HCT116 (cell line): ENCODE measurements at regions not wholly inside any gene's neighbourhood (a gene's known extent, or its start where the extent isn't known, plus 50 kb on each side); places are given as distances from the start of the nearest gene placed in this dataset.

ENCODE experiments used
- ATAC-seq: fragments of 200-7000 bp; cut with Tn5 transposase; 2 replicates; pipeline ENCODE4 v1.9.1; 2020; ENCODE audit warnings: mild to moderate bottlenecking, moderate library complexity
- BruUV-seq: library from RNA; stranded (reverse); fragments of 400-500 nt; replicated peaks from 2 replicates; lab custom pipeline; 2021; lab: Mats Ljungman, UMichigan
- CTCF ChIA-PET: fragments of 300-600 bp; sonication (Branson Sonifier 250); formaldehyde crosslinking; loops from one replicate; lab custom pipeline; 2021; ENCODE audit warnings: antibody characterized with exemption; lab: Charles Lee
- POLR2A ChIA-PET: fragments of 300-600, 350-600 bp; sonication (Branson Sonifier 250); formaldehyde crosslinking; loops from one replicate; lab custom pipeline; 2021; ENCODE audit warnings: antibody characterized with exemption; lab: Charles Lee
- RAD21 ChIA-PET, 2 experiments: fragments of 300-600 bp; sonication (Branson Sonifier 250); formaldehyde crosslinking; loops; one replicate each; lab custom pipeline; 2023; ENCODE audit warnings: low total read pairs in 2 of 2; ENCODE audit not compliant: uncharacterized antibody in 2 of 2, unreplicated experiment in 2 of 2, low non-redundant PET in 1 of 2; lab: Charles Lee
- DNase-seq: peaks from one replicate; pipeline ENCODE4 v3.0.0-alpha.2; 2010; ENCODE audit warnings: low read depth, low spot score
- H2AFZ ChIP-seq: fragments of 200-600 bp; shearing (Covaris generic), sonication (generic); 2 replicates; pipeline ENCODE4 v1.6.1; 2017; ENCODE audit warnings: low read depth, mixed run types, mixed read lengths, antibody characterized with exemption, low read length; ENCODE audit not compliant: poor library complexity, severe bottlenecking
- H3K27ac ChIP-seq: 2 replicates; pipeline ENCODE4 v1.5.1; 2012; ENCODE audit warnings: low read depth, low read length
- H3K27me3 ChIP-seq: fragments of 200-600 bp; sonication (generic); 2 replicates; pipeline ENCODE4 v1.6.1; 2016; ENCODE audit warnings: mixed run types, low read length, mixed read lengths; ENCODE audit not compliant: insufficient read depth
- H3K36me3 ChIP-seq, 2 experiments: fragments of 200-500 bp in 1 of 2; fragments of 200-600 bp in 1 of 2; sonication (Bioruptor generic) in 1 of 2; sonication (generic) in 1 of 2; 2 replicates each; pipeline versions ENCODE4 v1.5.1 to v1.6.1; 2014 to 2016; ENCODE audit warnings: low read length in 2 of 2, inconsistent platforms in 1 of 2, mixed read lengths in 1 of 2, mixed run types in 1 of 2; ENCODE audit not compliant: insufficient read depth in 2 of 2, control insufficient read depth in 1 of 2
- H3K4me1 ChIP-seq, 2 experiments: fragments of 200-600 bp in 1 of 2; sonication (generic) in 1 of 2; 2 replicates each; pipeline versions ENCODE4 v1.5.1 to v1.6.1; 2012 to 2017; ENCODE audit warnings: low read length in 2 of 2, inconsistent platforms in 1 of 2, mild to moderate bottlenecking in 1 of 2, mixed read lengths in 1 of 2, mixed run types in 1 of 2, moderate library complexity in 1 of 2; ENCODE audit not compliant: insufficient read depth in 2 of 2, control insufficient read depth in 1 of 2
- H3K4me2 ChIP-seq: fragments of 200-600 bp; sonication (generic); 2 replicates; pipeline ENCODE4 v1.6.1; 2017; ENCODE audit warnings: mixed run types, low read length, mixed read lengths
- H3K4me3 ChIP-seq, 2 experiments: fragments of 200-600 bp in 1 of 2; sonication (generic) in 1 of 2; replicated peaks in 1 of 2; 2 replicates each; pipeline ENCODE4 v1.5.1; 2011 to 2016; ENCODE audit warnings: low read length in 2 of 2, control low read depth in 1 of 2, low read depth in 1 of 2, mild to moderate bottlenecking in 1 of 2, mixed read lengths in 1 of 2, mixed run types in 1 of 2
- H3K79me2 ChIP-seq: fragments of 200-600 bp; sonication (generic); 2 replicates; pipeline ENCODE4 v1.6.1; 2017; ENCODE audit warnings: mild to moderate bottlenecking, mixed run types, low read length, moderate library complexity, mixed read lengths; ENCODE audit not compliant: insufficient read depth
- H3K9ac ChIP-seq: fragments of 200-600 bp; sonication (generic); 2 replicates; pipeline ENCODE4 v1.6.1; 2016; ENCODE audit warnings: low read length, mixed read lengths
- H3K9me2 ChIP-seq: fragments of 200-600 bp; sonication (generic), shearing (Covaris generic); 2 replicates; pipeline ENCODE4 v1.6.1; 2017; ENCODE audit warnings: mixed run types, mild to moderate bottlenecking, moderate library complexity; ENCODE audit not compliant: insufficient read depth
- H3K9me3 ChIP-seq, 2 experiments: fragments of 200-500 bp in 1 of 2; fragments of 200-600 bp in 1 of 2; sonication (Bioruptor generic) in 1 of 2; sonication (generic) in 1 of 2; 2 replicates each; pipeline ENCODE4 v1.6.1; 2014 to 2017; ENCODE audit warnings: low read length in 2 of 2, mixed read lengths in 2 of 2, inconsistent platforms in 1 of 2, low read depth in 1 of 2, mild to moderate bottlenecking in 1 of 2, mixed run types in 1 of 2, moderate library complexity in 1 of 2; ENCODE audit not compliant: control insufficient read depth in 1 of 2, insufficient read depth in 1 of 2
- H4K20me1 ChIP-seq: fragments of 200-600 bp; sonication (generic), shearing (Covaris generic); 2 replicates; pipeline ENCODE4 v1.6.1; 2017; ENCODE audit warnings: mixed run types, mild to moderate bottlenecking, moderate library complexity; ENCODE audit not compliant: insufficient read depth
- ATF3 ChIP-seq: IDR thresholded peaks from 2 replicates; pipeline ENCODE4 v1.6.1; 2012
- CBX3 ChIP-seq: IDR thresholded peaks from 2 replicates; pipeline ENCODE4 v1.6.1; 2012; ENCODE audit warnings: low read depth
- CEBPB ChIP-seq: IDR thresholded peaks from 2 replicates; pipeline ENCODE4 v1.6.1; 2012; ENCODE audit warnings: low read depth
- CTCF ChIP-seq, 3 experiments: fragments of 200-600 bp in 1 of 3; sonication (generic) in 1 of 3; IDR thresholded peaks in 2 of 3; conservative IDR thresholded peaks in 1 of 3; 2 replicates each; pipeline ENCODE4 v1.5.1; 2012 to 2017; ENCODE audit warnings: low read depth in 2 of 3, low read length in 2 of 3, antibody characterized with exemption in 1 of 3, borderline replicate concordance in 1 of 3, control low read depth in 1 of 3, mild to moderate bottlenecking in 1 of 3, mixed read lengths in 1 of 3, mixed run types in 1 of 3, moderate library complexity in 1 of 3; ENCODE audit not compliant: insufficient read depth in 1 of 3
- EGR1 ChIP-seq: IDR thresholded peaks from 2 replicates; pipeline ENCODE4 v1.6.1; 2012; ENCODE audit warnings: low read depth
- ELF1 ChIP-seq: IDR thresholded peaks from 2 replicates; pipeline ENCODE4 v1.6.1; 2012; ENCODE audit warnings: low read depth, borderline replicate concordance
- EZH2phosphoT487 ChIP-seq: fragments of 200-600 bp; IDR thresholded peaks from 2 replicates; pipeline ENCODE4 v1.6.1; 2018; ENCODE audit warnings: antibody characterized with exemption, borderline replicate concordance
- JUND ChIP-seq: IDR thresholded peaks from 2 replicates; pipeline ENCODE4 v1.6.1; 2012
- MAX ChIP-seq: IDR thresholded peaks from 2 replicates; pipeline ENCODE4 v1.6.1; 2012
- POLR2AphosphoS5 ChIP-seq: IDR thresholded peaks from 2 replicates; pipeline ENCODE4 v1.6.1; 2011; ENCODE audit warnings: mild to moderate bottlenecking, low read depth, low read length, moderate library complexity
- RAD21 ChIP-seq: IDR thresholded peaks from 2 replicates; pipeline ENCODE4 v1.6.1; 2012; ENCODE audit warnings: low read depth, mild to moderate bottlenecking
- REST ChIP-seq: IDR thresholded peaks from 2 replicates; pipeline ENCODE4 v1.6.1; 2012; ENCODE audit warnings: low read depth
- SRF ChIP-seq: IDR thresholded peaks from 2 replicates; pipeline ENCODE4 v1.6.1; 2012; ENCODE audit warnings: low read depth
- TCF7L2 ChIP-seq: IDR thresholded peaks from 2 replicates; pipeline ENCODE4 v1.7.0; 2011; ENCODE audit warnings: borderline replicate concordance, inconsistent platforms; ENCODE audit not compliant: insufficient read depth, insufficient read length; ENCODE audit errors: extremely low read depth
- YY1 ChIP-seq: IDR thresholded peaks from 2 replicates; pipeline ENCODE4 v1.6.1; 2011; ENCODE audit warnings: low read length, low read depth, moderate library complexity, mild to moderate bottlenecking; ENCODE audit not compliant: insufficient replicate concordance; ENCODE audit errors: extremely low read depth
- ZFX ChIP-seq: fragments of 450-650 bp; IDR thresholded peaks from 2 replicates; pipeline ENCODE4 v1.6.1; 2017
- ZNF274 ChIP-seq: fragments of 200-500 bp; sonication (Bioruptor generic); IDR thresholded peaks from 2 replicates; pipeline ENCODE4 v1.6.1; 2014; ENCODE audit warnings: mild to moderate bottlenecking, low read depth, low read length, inconsistent platforms
- intact Hi-C: fragments of 100-400 bp; cut with micrococcal nuclease; formaldehyde crosslinking; loops from 2 replicates; pipeline ENCODE4 v1.10.0; 2022

GRCh38 chr9:93731963-93732362, 155.6 kb downstream of the PHF2 start:
- Histone ChIP-seq H3K36me3 (no peaks in the 10 kb centered on the region), H3K9me2 (no peaks in the 10 kb centered on the region), H3K27me3 (no peaks in the 10 kb centered on the region), H3K9me3 (peaks cover 0 to 7% of the 10 kb centered on the region in 2 experiments; a peak in 2 of 4 replicates), H3K27ac (no peak overlapping the region), H3K79me2 (no peaks in the 10 kb centered on the region), H3K4me2 (no peak overlapping the region), H3K4me1 (no peaks in the 10 kb centered on the region), H3K9ac (no peak overlapping the region), H3K4me3 (no peak overlapping the region), H4K20me1 (no peaks in the 10 kb centered on the region), H2AFZ (no peak overlapping the region)
- ChIA-PET RAD21 (no interaction called here), CTCF (no interaction called here), POLR2A (no interaction called here)
- BruUV-seq = no TSS peak
- ATAC-seq (no peak), DNase-seq (no peak)
- TF ChIP-seq JUND (no peak), EZH2phosphoT487 (no peak), CTCF (IDR thresholded peaks at IDR 0.05 in 2 of 3, conservative IDR thresholded peaks at IDR 0.05 in 1 of 3; ENCODE audit: borderline replicate concordance in 1 of 3, insufficient read depth in 1 of 3, low read depth in 2 of 3, low read length in 2 of 3) (no peak), CBX3 (no peak), ATF3 (no peak), ZFX (no peak), RAD21 (no peak), ELF1 (no peak), POLR2AphosphoS5 (no peak), CEBPB (no peak), YY1 (no peak), SRF (no peak), REST (no peak), ZNF274 (no peak), TCF7L2 (no peak), MAX (no peak), EGR1 (no peak)
- intact Hi-C loops = no loop called here
